Erythroblast (primary cell): ENCODE measurements at regions not wholly inside any gene's neighbourhood (a gene's known extent, or its start where the extent isn't known, plus 50 kb on each side); places are given as distances from the start of the nearest gene placed in this dataset.

ENCODE experiments used
- DNase-seq, 2 experiments: peaks; one replicate each; lab custom pipeline; 2025; lab: John Stamatoyannopoulos, UW
- GATA1 ChIP-seq: IDR thresholded peaks from 2 replicates; pipeline ENCODE4 v1.6.1; 2011; ENCODE audit warnings: low read depth, mild to moderate bottlenecking, control low read depth, low read length, moderate library complexity
- POLR2A ChIP-seq: IDR thresholded peaks from 2 replicates; pipeline ENCODE4 v1.6.1; 2011; ENCODE audit warnings: mild to moderate bottlenecking, low read length

GRCh38 chr6:105882121-105882803 lies 203.9 kb upstream of the PRDM1 start:
- no peak for DNase-seq
- TF ChIP-seq GATA1: no peak
- TF ChIP-seq POLR2A: no peak

- no peak for DNase-seq
- TF ChIP-seq POLR2A: no peak
- TF ChIP-seq GATA1: no peak
These were observed 204.5 kb upstream of the PRDM1 start for GRCh38 chr6:105881608-105882007.

DNA sequence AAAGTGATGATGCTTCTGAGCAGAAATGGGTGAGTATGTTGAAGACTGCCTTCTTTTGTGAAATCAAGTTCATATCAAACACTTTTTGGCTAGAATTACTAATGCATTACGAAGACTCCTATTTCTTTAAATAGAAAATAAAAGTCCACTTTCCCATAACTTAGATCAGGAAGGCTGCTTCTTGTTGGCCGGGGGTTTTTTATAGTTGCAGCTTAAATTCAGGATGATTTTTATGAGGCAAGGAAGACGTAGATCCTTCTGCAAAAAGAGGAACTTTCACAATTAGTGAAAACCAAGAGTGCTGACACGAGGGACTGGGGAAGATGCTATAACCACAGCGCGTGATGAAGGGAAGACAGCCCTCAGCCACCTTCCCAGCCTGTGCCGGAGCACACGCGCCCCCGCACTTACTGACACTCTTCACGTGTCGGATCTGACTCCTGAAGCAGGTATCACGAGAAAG lies 206.1 kb upstream of the PRDM1 start:
- no peak for TF ChIP-seq POLR2A
- TF ChIP-seq GATA1: no peak
- no peak for DNase-seq

DNA sequence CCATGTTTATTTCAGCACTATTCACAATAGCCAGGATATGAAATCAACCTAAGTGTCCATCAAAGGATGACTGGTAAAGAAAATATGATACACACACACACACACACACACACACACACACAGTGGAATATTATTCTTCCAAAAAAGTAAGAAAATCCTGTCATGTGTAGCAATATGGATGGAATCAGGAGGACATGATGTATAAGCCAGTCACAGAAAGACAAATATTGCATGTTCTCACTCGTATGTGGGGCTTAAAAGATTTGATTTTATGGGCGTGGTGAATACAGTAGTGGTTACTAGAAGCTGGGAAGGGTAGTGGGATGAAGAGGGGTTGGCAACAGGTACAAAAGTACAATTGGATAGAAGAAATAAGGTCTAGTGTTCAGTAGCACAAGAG lies 207.0 kb upstream of the PRDM1 start:
- DNase-seq: no peak
- TF ChIP-seq POLR2A: no peak
- TF ChIP-seq GATA1: no peak

- TF ChIP-seq GATA1: no peak
- no peak for TF ChIP-seq POLR2A
- DNase-seq: no peak
These were observed 210.0 kb upstream of the PRDM1 start for GRCh38 chr6:105875974-105876640.

DNA sequence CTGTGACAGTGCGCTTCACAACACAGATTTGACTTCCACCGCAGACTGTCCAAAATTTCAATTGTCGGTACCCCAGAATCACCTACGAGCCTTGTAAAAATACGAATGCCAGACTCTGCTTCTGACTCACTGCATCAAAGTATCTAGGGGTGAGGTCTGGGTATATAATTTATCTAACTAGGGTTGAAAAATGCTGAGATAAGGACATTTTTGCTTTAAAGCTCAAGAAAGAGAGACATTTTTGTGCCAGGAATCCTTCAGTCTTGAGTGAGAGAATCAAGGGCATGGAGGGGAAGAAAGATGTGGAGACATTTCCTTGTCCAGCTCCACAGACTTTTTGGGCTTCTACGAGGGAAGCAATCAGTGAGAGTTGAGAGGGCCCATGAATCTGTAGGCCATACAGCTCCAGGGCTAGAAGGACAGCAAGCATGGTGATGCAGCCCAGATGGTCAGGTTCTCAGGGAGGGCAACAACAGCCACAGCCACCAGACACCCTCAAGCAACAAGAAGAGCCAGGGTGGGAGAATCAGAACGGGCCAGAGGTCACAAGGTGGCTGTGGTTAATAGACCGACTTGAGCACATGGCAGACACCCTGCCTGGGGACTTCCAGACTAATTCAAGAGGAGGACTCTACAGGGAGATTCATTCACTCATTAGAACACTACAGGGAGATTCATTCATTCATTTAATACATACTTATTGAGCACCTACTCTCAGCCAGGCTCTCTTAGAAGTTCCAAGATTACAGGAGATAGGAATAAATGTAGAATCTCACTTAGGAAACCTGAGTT lies 211.1 kb upstream of the PRDM1 start:
- no peak for DNase-seq

DNA sequence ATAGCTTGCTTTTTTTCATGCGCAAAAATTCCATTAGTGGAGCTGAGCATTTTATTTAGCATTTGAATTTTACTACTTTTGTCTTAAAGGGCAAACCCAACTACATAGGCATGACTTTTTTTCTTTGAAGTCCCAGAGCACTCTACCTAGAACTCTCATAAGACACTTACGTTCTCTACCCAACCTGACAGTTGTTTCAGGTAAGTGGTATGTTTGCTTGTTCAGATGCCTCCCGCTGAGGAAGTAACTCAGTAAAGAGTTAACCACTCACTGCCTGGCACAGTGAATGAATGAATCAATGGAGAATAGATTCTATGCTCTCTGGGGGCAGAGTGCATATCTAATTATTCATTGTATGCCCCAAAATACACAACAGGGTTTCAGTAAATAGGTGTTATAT lies 212.3 kb upstream of the PRDM1 start:
- no peak for DNase-seq

More for the DNA sequence above, 211.1 kb upstream of the PRDM1 start:
- TF ChIP-seq GATA1: no peak
- TF ChIP-seq POLR2A: no peak

GRCh38 chr6:105873211-105873704 lies 212.9 kb upstream of the PRDM1 start:
- no peak for TF ChIP-seq POLR2A
- no peak for TF ChIP-seq GATA1
- DNase-seq: no peak

More for the DNA sequence above, 212.3 kb upstream of the PRDM1 start:
- TF ChIP-seq GATA1 (no peak), POLR2A (no peak)

DNA sequence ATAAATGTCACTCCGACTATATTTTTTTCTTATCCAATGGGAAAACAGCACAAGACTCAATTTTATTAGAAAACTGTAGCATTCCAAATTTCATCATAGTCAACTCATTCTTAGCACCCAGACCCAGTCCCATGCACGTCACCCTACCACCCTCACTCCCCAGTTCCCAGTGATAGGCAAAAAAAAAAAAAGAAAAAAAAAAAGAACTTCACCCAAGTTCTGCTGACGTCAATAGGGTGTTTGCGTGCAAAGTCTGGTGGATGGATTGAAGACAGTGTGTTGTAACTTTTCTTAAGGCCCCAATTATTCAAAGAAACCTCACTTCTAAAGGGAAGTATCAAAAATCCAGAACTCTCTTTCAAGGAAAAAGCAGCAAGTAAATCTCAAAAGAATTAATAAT lies 213.9 kb upstream of the PRDM1 start:
- TF ChIP-seq GATA1 (no peak), POLR2A (no peak)
- DNase-seq: no peak

DNA sequence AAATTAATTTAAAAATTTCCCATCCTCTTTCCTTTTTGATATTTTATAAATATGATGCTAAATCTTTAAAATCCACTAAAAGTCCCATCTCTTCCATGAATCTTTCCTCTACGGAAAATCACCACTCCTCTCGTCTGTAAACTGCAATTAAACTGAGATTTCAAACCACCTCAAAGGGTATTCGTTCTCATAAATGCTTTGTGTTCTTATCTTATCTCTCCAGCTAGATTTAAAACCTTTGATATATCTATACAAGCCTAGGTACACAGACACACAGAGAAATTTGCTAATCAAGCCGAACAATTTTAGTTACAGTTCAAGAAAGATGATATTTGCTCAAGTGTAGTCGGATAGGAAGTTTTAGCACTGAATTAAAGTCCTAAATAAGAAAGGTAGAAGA lies 214.6 kb upstream of the PRDM1 start:
- TF ChIP-seq POLR2A (no peak), GATA1 (no peak)
- DNase-seq: no peak

- no peak for DNase-seq
- no peak for TF ChIP-seq POLR2A
- TF ChIP-seq GATA1: no peak
These were observed 216.2 kb upstream of the PRDM1 start for GRCh38 chr6:105869835-105870440.

- TF ChIP-seq POLR2A: no peak
- no peak for TF ChIP-seq GATA1
- no peak for DNase-seq
These were observed 217.2 kb upstream of the PRDM1 start for GRCh38 chr6:105868823-105869460.

DNA sequence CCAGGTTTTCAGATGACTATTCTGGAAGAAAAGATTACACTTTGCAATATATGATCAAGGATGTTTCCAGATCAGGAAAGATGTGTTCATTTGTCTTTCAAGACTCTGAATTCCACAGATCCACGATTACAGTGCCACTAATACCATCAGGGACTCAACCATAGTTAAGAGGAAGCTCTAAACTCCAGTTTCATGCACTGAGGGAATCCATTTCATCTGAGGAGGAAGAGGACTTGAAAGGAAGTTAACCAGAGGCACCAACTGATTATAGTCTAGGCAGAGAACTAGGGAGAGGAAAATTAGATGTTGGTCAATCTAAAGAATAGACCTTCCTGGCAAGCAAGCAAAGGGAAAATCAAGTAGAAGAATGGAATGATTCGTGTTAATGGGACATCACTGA lies 218.3 kb upstream of the PRDM1 start:
- no peak for DNase-seq
- no peak for TF ChIP-seq GATA1
- TF ChIP-seq POLR2A: no peak
